ENCODE measurements at regions not wholly inside any gene's neighbourhood (a gene's known extent, or its start where the extent isn't known, plus 50 kb on each side); places are given as distances from the start of the nearest gene placed in this dataset.

GRCh38 chr3:17891139-17891856, 148.9 kb upstream of the TBC1D5 start:
- Histone ChIP-seq H3K4me3 (ENCODE audit: low read length) (no peak overlapping the region), H3F3A (ENCODE audit: control insufficient read depth, insufficient read depth) (no peaks in the 10 kb centered on the region), H3K4me2 (ENCODE audit: low read length) (no peak overlapping the region), H4K20me1 (ENCODE audit: control insufficient read depth, insufficient read depth, low read depth, low read length) (no peaks in the 10 kb centered on the region), H3K9me3 (ENCODE audit: control insufficient read depth, insufficient read depth, low read length) (no peaks in the 10 kb centered on the region), H3K79me2 (ENCODE audit: control insufficient read depth, low read length) (no peaks in the 10 kb centered on the region), H3K4me1 (ENCODE audit: control insufficient read depth, low read length) (no peaks in the 10 kb centered on the region), H3K9me2 (replicated peaks; ENCODE audit: control insufficient read depth, low read length) (no peaks in the 10 kb centered on the region), H3K27ac (ENCODE audit: low read depth, low read length) (no peak overlapping the region), H3K27me3 (ENCODE audit: control insufficient read depth, low read length) (no peaks in the 10 kb centered on the region), H3K36me3 (ENCODE audit: control insufficient read depth, low read length) (no peaks in the 10 kb centered on the region)
- TF ChIP-seq CTCF (IDR thresholded peaks at IDR 0.05; ENCODE audit: low read depth, low read length, poor library complexity, severe bottlenecking) = no peak

- H3K9me3 ChIP-seq (ENCODE audit: control insufficient read depth, insufficient read depth, low read length) = no peaks in the 10 kb centered on the region
- H3K36me3 ChIP-seq (ENCODE audit: control insufficient read depth, low read length) = no peaks in the 10 kb centered on the region
- H3K4me2 ChIP-seq (ENCODE audit: low read length) = no peak overlapping the region
- no peak overlapping the region for H3K27ac ChIP-seq (ENCODE audit: low read depth, low read length)
- no peaks in the 10 kb centered on the region for H3K4me1 ChIP-seq (ENCODE audit: control insufficient read depth, low read length)
- H3F3A ChIP-seq (ENCODE audit: control insufficient read depth, insufficient read depth) = no peaks in the 10 kb centered on the region
- no peak overlapping the region for H3K4me3 ChIP-seq (ENCODE audit: low read length)
- TF ChIP-seq EZH2phosphoT487 (IDR thresholded peaks at IDR 0.05; ENCODE audit: borderline replicate concordance, low read length) (no peak), CTCF (IDR thresholded peaks at IDR 0.05; ENCODE audit: low read depth, low read length, poor library complexity, severe bottlenecking) (no peak)
- H3K79me2 ChIP-seq (ENCODE audit: control insufficient read depth, low read length) = no peaks in the 10 kb centered on the region
- no peaks in the 10 kb centered on the region for H4K20me1 ChIP-seq (ENCODE audit: control insufficient read depth, insufficient read depth, low read depth, low read length)
- H3K27me3 ChIP-seq (ENCODE audit: control insufficient read depth, low read length) = no peaks in the 10 kb centered on the region
- H3K9me2 ChIP-seq (replicated peaks; ENCODE audit: control insufficient read depth, low read length) = no peaks in the 10 kb centered on the region
Measured at GRCh38 chr3:17885986-17886385, 143.6 kb upstream of the TBC1D5 start.

GRCh38 chr3:17882981-17883380, 140.6 kb upstream of the TBC1D5 start:
- Histone ChIP-seq H4K20me1 (ENCODE audit: control insufficient read depth, insufficient read depth, low read depth, low read length) (no peaks in the 10 kb centered on the region), H3K27ac (ENCODE audit: low read depth, low read length) (no peak overlapping the region), H3K27me3 (ENCODE audit: control insufficient read depth, low read length) (peaks cover 6% of the 10 kb centered on the region; the same call in 1 of the 2 replicates), H3K4me1 (ENCODE audit: control insufficient read depth, low read length) (no peaks in the 10 kb centered on the region), H3K36me3 (ENCODE audit: control insufficient read depth, low read length) (no peaks in the 10 kb centered on the region), H3K4me3 (ENCODE audit: low read length) (no peak overlapping the region), H3F3A (ENCODE audit: control insufficient read depth, insufficient read depth) (no peaks in the 10 kb centered on the region), H3K4me2 (ENCODE audit: low read length) (no peak overlapping the region), H3K9me3 (ENCODE audit: control insufficient read depth, insufficient read depth, low read length) (no peaks in the 10 kb centered on the region), H3K9me2 (replicated peaks; ENCODE audit: control insufficient read depth, low read length) (no peaks in the 10 kb centered on the region), H3K79me2 (ENCODE audit: control insufficient read depth, low read length) (no peaks in the 10 kb centered on the region)
- no peak for TF ChIP-seq CTCF (IDR thresholded peaks at IDR 0.05; ENCODE audit: low read depth, low read length, poor library complexity, severe bottlenecking)
- TF ChIP-seq EZH2phosphoT487 (IDR thresholded peaks at IDR 0.05; ENCODE audit: borderline replicate concordance, low read length) = no peak
